Stimulated activated CD8-positive, alpha-beta memory T cell treated with anti-CD3 and anti-CD28 coated beads, Interleukin-7, amount 100 ng/mL, for 4 hours (primary cell): ENCODE measurements at regions not wholly inside any gene's neighbourhood (a gene's known extent, or its start where the extent isn't known, plus 50 kb on each side); places are given as distances from the start of the nearest gene placed in this dataset.
"Not testable (repeated sequence)": the region's sequence is repeated elsewhere in the genome, so short reads cannot be mapped to it uniquely, and the experiment has no call there.

ENCODE experiments used
- DNase-seq, 2 donors: peaks; one replicate each; pipeline ENCODE4 v3.0.0-alpha.2; 2020; ENCODE audit warnings: low read depth in 2 of 2

GRCh38 chr10:124214610-124215375, 121.4 kb upstream of the CHST15 start:
- DNase-seq, result no peak

GRCh38 chr10:124213899-124214510, 120.6 kb upstream of the CHST15 start:
- DNase-seq, result no peak

GRCh38 chr10:124213471-124213870, 120.1 kb upstream of the CHST15 start:
- no peak for DNase-seq

DNA sequence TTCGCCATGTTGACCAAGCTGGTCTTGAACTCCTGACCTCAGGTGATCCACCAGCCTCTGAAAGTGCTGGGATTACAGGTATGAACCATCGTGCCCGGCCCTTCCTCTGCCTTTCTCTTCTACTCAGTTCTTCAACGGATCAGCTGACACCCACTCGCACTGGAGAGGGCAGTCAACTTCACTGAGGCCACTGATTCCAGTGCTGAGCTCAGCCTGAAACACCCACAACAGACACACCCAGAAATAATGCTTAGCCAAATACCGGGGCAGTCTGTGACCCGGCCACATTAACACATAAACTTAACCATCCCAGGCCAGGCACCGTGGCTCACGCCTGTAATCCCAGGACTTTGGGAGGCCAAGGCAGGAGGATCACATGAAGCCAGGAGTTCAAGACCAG, 119.3 kb upstream of the CHST15 start:
- no peak for DNase-seq

GRCh38 chr10:124211921-124212320, 118.5 kb upstream of the CHST15 start:
- no peak for DNase-seq

GRCh38 chr10:124210263-124210662, 116.9 kb upstream of the CHST15 start:
- DNase-seq, result no peak

DNA sequence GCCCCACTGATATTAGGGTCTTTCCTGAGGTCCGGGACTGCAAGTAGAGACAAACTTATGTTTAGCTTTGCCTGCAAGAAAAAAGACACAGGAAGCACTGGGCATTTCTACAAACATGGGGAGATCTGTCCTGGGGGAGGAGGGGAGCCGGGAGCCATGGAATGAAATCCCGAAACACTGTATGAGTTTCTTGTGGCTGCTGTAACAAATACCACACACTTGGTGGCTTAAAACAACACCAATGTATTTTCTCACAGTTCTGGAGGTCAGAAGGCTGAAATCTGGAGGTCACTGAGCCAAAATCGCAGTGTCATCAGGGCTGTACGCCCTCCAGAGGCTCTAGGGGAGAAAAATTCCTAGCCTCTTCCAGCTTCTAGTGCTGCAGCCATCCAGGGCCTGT, 114.0 kb upstream of the CHST15 start:
- no peak for DNase-seq

- DNase-seq, result no peak
Measured at GRCh38 chr10:124206616-124207015, 113.2 kb upstream of the CHST15 start.

DNA sequence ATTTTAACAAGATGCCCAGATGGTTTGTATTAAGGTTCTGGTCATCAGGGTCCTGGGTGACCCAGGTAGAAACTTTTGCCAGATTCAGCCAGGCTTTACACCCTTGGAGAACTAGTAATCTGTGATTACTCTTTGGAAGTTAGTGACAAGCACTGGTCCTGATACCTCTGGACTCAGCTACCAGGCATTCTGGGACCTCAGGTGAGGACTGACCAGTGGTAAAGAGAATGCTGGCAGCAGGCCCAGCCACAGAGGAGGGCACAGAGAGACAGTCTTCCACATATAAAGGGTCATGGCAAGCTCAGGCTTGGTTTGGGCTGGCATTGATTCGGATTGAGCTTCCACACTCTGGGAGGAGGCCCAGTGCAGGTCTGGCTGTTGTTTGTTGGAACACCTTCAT, 112.0 kb upstream of the CHST15 start:
- DNase-seq, result no peak

- no peak for DNase-seq
Measured at GRCh38 chr10:124204726-124205125, 111.3 kb upstream of the CHST15 start.

GRCh38 chr10:124200011-124200410, 106.6 kb upstream of the CHST15 start:
- no peak for DNase-seq

DNA sequence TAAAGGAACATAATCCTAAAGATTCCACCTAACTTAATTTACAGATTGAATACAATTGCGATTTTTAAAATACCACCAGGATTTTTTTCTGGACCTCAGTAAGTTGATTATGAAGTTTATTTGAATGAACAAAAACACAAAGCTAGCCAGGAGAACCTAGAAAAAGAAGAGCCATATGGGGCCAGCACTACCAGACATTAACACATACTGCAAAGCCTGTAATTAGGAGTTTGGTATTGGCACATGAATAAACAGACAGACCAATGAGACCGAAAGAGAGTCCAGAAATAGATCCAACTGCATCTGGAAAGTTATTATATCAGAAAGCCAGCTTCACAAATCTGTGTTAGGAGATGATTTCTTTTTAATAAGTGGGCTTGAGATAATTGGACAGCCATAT, 105.5 kb upstream of the CHST15 start:
- DNase-seq, result no peak

DNA sequence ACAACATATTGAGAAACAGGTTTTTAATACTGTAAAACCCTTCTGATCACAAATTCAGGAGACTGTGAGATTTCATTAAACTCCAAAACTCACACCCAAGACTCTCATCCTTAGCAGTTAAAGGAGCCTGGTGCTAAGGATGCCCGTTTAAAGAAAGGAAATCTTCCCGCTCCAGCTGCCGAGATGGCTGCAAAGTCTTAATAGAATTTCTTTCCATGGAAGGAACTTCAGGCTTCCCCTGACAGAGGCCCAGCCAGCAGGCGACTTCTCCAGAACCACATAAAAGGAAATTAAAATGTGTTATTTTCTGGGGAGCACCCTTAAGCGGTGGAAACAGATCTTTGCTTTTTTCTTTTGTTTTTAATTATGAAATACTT, 104.7 kb upstream of the CHST15 start:
- no peak for DNase-seq

- DNase-seq, result no peak
Measured at GRCh38 chr10:124197371-124198124, 104.2 kb upstream of the CHST15 start.

GRCh38 chr10:124196659-124197058, 103.3 kb upstream of the CHST15 start:
- DNase-seq, result no peak

- DNase-seq, result no peak
Measured at GRCh38 chr10:124194199-124194824, 100.9 kb upstream of the CHST15 start.

- no peak for DNase-seq
Measured at GRCh38 chr10:124193309-124193696, 99.9 kb upstream of the CHST15 start.

DNA sequence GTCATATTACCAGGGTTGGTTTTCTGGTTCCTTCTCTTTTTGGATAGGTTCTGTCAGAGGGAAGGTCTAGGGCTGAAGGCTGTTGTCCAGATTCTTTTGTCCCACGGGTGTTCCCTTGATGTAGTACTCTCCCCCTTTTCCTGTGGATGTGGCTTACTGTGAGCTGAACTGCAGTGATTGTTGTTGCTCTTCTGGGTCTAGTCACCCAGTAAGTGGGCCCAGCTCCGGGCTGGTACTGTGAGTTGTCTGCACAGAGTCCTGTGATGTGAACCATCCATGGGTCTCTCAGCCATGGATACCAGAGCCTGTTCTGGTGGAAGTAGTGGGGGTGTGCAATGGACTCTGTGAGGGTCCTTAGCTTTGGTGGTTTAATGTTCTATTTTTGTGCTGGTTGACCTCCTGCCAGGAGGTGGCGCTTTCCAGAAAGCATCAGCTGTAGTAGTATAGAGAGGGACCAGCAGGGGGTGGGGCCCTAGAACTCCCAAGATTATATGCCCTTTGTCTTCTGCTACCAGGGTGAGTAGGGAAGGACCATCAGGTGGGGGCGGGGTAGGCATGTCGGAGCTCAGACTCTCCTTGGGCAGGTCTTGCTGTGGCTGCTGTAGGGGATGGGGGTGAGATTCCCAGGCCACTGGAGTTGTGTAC, 99.4 kb upstream of the CHST15 start:
- not testable (repeated sequence) for DNase-seq

DNA sequence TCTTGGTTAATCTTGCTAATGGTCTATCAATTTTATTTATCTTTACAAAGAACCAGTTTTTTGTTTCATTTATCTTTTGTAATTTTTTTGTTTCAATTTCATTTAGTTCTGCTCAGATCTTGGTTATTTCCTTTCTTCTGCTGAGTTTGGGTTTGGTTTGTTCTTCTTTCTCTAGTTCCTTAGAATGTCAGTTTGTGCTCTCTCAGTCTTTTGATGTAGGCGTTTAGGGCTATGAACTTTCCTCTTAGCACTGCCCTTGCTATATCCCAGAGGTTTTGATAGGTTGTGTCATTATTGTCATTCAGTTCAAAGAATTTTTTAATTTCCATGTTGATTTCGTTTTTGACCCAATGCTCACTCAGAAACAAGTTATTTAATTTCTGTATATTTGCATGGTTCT, 97.1 kb upstream of the CHST15 start:
- DNase-seq, result not testable (repeated sequence)

DNA sequence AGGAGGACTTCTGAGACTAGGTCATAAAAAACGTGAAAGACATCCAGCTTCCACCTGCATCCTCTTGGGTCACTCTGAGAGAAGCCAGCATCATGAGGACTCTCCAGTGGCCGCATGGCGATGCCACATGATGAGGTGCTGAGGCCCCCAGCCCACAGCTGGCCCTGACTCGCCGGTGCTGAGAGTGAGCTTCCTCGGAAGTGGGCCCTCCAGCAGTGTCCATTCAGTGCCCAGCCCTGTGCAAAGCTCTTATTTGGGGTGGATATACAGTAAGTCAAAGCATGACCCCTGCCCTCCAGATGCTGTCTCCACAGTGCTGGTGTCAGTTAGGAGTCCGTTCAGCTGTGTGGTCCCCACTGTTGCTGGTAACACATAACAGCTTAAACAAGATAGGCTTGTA, 93.6 kb upstream of the CHST15 start:
- no peak for DNase-seq

DNA sequence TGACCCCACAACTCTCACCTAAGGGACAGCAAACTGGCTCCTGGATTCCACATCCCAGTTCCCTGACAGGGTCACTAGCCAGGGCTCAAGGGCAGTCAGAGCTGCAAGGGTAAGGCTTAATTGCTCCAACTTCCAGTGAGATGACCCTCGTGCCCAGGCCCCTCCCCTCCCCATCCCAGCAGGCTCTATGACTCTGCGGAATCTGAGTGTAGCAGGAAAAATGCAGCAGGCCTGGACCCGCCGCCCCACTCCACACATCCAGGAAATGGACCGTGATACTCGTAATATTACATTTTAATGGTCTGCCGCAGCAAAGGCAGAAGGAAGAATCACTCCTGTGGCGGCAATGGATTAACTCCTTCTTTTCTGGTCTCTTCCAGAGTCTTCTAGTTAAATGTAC, 91.7 kb upstream of the CHST15 start:
- DNase-seq, result no peak

- no peak for DNase-seq
Measured at GRCh38 chr10:124184208-124184830, 90.9 kb upstream of the CHST15 start.
